ENCODE measurements at regions not wholly inside any gene's neighbourhood (a gene's known extent, or its start where the extent isn't known, plus 50 kb on each side); places are given as distances from the start of the nearest gene placed in this dataset.

DNA sequence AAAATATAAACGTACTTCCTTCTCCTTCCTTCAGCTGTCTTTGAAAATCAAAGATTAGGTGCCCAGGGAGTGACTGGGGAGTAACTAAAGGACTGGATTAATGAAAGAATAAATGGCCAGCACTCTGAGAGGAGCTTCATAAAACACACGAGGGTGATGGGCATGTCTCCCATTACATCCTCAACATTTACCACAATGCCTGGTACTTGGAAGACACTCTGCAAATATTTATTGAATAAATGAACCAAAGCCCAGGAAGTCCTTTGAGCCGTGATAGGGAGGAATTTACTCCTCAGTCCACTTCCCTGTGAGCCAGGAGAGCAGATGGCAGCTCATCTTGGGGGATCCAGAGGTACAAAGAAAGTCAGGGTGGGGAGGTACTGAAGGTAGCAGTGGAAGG is 96.3 kb downstream of the RAB11FIP2 start:
- intact Hi-C loops (cut with DNase I; ENCODE audit: low total_unique reads), result no loop called here
- Histone ChIP-seq H3K9me3 (no peaks in the 10 kb centered on the region), H3K4me1 (no peaks in the 10 kb centered on the region), H3K27me3 (peaks cover 0 to 3% of the 10 kb centered on the region in 2 donors), H3K36me3 (no peaks in the 10 kb centered on the region), H3K27ac (no peak overlapping the region), H3K4me3 (no peak overlapping the region)
- TF ChIP-seq, protein P1, sequence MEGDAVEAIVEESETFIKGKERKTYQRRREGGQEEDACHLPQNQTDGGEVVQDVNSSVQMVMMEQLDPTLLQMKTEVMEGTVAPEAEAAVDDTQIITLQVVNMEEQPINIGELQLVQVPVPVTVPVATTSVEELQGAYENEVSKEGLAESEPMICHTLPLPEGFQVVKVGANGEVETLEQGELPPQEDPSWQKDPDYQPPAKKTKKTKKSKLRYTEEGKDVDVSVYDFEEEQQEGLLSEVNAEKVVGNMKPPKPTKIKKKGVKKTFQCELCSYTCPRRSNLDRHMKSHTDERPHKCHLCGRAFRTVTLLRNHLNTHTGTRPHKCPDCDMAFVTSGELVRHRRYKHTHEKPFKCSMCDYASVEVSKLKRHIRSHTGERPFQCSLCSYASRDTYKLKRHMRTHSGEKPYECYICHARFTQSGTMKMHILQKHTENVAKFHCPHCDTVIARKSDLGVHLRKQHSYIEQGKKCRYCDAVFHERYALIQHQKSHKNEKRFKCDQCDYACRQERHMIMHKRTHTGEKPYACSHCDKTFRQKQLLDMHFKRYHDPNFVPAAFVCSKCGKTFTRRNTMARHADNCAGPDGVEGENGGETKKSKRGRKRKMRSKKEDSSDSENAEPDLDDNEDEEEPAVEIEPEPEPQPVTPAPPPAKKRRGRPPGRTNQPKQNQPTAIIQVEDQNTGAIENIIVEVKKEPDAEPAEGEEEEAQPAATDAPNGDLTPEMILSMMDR (IDR thresholded peaks at IDR 0.05), result no peak
- no peak for DNase-seq
